H1 (cell line): ENCODE measurements at regions not wholly inside any gene's neighbourhood (a gene's known extent, or its start where the extent isn't known, plus 50 kb on each side); places are given as distances from the start of the nearest gene placed in this dataset.

Experiments
- CHD1 ChIP-seq: IDR thresholded peaks from 2 replicates; pipeline ENCODE4 v1.6.1; 2012; ENCODE audit warnings: low read depth, low read length, improper control_type of control experiment
- EGR1 ChIP-seq: IDR thresholded peaks from 2 replicates; pipeline ENCODE4 v1.6.1; 2011; ENCODE audit warnings: low read depth, low read length, borderline replicate concordance
- FOSL1 ChIP-seq: IDR thresholded peaks from 2 replicates; pipeline ENCODE4 v1.6.1; 2011; ENCODE audit warnings: mild to moderate bottlenecking, low read depth, low read length, moderate library complexity; ENCODE audit not compliant: insufficient read depth
- GABPA ChIP-seq: IDR thresholded peaks from 2 replicates; pipeline ENCODE4 v1.6.1; 2011; ENCODE audit warnings: mild to moderate bottlenecking, low read length, moderate library complexity, borderline replicate concordance; ENCODE audit not compliant: insufficient read depth
- GTF2F1 ChIP-seq: IDR thresholded peaks from 2 replicates; pipeline ENCODE4 v1.6.1; 2012; ENCODE audit warnings: low read depth, low read length, improper control_type of control experiment, borderline replicate concordance
- HDAC2 ChIP-seq, 2 experiments: fragments of 300-600 bp in 1 of 2; sonication (generic) in 1 of 2; IDR thresholded peaks; 2 replicates each; pipeline ENCODE4 v1.6.1; 2011 to 2012; ENCODE audit warnings: low read depth in 2 of 2, low read length in 2 of 2, mild to moderate bottlenecking in 2 of 2, moderate library complexity in 2 of 2, borderline replicate concordance in 1 of 2, inconsistent platforms in 1 of 2
- KDM1A ChIP-seq: fragments of 200-600, 300-600 bp; sonication (generic); IDR thresholded peaks from 2 replicates; pipeline ENCODE4 v1.7.1; 2016; ENCODE audit warnings: mild to moderate bottlenecking, low read length, borderline replicate concordance
- MAFK ChIP-seq: IDR thresholded peaks from 2 replicates; pipeline ENCODE4 v1.6.1; 2012; ENCODE audit warnings: low read depth, mild to moderate bottlenecking, improper control_type of control experiment, low read length
- POLR2A ChIP-seq, 2 experiments: IDR thresholded peaks; 1 replicate in 1 of 2; 2 replicates in 1 of 2; pipeline ENCODE4 v1.6.1; 2011; ENCODE audit warnings: low read depth in 2 of 2, low read length in 2 of 2, mild to moderate bottlenecking in 2 of 2; ENCODE audit errors: control extremely low read depth in 1 of 2
- POLR2AphosphoS5 ChIP-seq: IDR thresholded peaks from 2 replicates; pipeline ENCODE4 v1.6.1; 2011; ENCODE audit warnings: low read depth, low read length
- TF ChIP-seq, protein P1 (sequence below): fragments of 300-600 bp; sonication (generic); IDR thresholded peaks from 2 replicates; pipeline ENCODE4 v1.7.1; 2012; ENCODE audit warnings: low read length, moderate library complexity, mild to moderate bottlenecking, inconsistent platforms; ENCODE audit not compliant: insufficient replicate concordance
- TF ChIP-seq, protein P2 (sequence below): IDR thresholded peaks from 2 replicates; pipeline ENCODE4 v1.6.1; 2011; ENCODE audit warnings: low read depth, mild to moderate bottlenecking, low read length; ENCODE audit not compliant: insufficient read depth

GRCh38 chr12:42716491-42716891 is 126.9 kb upstream of the PRICKLE1 start (continued):
- TF ChIP-seq, protein P1, sequence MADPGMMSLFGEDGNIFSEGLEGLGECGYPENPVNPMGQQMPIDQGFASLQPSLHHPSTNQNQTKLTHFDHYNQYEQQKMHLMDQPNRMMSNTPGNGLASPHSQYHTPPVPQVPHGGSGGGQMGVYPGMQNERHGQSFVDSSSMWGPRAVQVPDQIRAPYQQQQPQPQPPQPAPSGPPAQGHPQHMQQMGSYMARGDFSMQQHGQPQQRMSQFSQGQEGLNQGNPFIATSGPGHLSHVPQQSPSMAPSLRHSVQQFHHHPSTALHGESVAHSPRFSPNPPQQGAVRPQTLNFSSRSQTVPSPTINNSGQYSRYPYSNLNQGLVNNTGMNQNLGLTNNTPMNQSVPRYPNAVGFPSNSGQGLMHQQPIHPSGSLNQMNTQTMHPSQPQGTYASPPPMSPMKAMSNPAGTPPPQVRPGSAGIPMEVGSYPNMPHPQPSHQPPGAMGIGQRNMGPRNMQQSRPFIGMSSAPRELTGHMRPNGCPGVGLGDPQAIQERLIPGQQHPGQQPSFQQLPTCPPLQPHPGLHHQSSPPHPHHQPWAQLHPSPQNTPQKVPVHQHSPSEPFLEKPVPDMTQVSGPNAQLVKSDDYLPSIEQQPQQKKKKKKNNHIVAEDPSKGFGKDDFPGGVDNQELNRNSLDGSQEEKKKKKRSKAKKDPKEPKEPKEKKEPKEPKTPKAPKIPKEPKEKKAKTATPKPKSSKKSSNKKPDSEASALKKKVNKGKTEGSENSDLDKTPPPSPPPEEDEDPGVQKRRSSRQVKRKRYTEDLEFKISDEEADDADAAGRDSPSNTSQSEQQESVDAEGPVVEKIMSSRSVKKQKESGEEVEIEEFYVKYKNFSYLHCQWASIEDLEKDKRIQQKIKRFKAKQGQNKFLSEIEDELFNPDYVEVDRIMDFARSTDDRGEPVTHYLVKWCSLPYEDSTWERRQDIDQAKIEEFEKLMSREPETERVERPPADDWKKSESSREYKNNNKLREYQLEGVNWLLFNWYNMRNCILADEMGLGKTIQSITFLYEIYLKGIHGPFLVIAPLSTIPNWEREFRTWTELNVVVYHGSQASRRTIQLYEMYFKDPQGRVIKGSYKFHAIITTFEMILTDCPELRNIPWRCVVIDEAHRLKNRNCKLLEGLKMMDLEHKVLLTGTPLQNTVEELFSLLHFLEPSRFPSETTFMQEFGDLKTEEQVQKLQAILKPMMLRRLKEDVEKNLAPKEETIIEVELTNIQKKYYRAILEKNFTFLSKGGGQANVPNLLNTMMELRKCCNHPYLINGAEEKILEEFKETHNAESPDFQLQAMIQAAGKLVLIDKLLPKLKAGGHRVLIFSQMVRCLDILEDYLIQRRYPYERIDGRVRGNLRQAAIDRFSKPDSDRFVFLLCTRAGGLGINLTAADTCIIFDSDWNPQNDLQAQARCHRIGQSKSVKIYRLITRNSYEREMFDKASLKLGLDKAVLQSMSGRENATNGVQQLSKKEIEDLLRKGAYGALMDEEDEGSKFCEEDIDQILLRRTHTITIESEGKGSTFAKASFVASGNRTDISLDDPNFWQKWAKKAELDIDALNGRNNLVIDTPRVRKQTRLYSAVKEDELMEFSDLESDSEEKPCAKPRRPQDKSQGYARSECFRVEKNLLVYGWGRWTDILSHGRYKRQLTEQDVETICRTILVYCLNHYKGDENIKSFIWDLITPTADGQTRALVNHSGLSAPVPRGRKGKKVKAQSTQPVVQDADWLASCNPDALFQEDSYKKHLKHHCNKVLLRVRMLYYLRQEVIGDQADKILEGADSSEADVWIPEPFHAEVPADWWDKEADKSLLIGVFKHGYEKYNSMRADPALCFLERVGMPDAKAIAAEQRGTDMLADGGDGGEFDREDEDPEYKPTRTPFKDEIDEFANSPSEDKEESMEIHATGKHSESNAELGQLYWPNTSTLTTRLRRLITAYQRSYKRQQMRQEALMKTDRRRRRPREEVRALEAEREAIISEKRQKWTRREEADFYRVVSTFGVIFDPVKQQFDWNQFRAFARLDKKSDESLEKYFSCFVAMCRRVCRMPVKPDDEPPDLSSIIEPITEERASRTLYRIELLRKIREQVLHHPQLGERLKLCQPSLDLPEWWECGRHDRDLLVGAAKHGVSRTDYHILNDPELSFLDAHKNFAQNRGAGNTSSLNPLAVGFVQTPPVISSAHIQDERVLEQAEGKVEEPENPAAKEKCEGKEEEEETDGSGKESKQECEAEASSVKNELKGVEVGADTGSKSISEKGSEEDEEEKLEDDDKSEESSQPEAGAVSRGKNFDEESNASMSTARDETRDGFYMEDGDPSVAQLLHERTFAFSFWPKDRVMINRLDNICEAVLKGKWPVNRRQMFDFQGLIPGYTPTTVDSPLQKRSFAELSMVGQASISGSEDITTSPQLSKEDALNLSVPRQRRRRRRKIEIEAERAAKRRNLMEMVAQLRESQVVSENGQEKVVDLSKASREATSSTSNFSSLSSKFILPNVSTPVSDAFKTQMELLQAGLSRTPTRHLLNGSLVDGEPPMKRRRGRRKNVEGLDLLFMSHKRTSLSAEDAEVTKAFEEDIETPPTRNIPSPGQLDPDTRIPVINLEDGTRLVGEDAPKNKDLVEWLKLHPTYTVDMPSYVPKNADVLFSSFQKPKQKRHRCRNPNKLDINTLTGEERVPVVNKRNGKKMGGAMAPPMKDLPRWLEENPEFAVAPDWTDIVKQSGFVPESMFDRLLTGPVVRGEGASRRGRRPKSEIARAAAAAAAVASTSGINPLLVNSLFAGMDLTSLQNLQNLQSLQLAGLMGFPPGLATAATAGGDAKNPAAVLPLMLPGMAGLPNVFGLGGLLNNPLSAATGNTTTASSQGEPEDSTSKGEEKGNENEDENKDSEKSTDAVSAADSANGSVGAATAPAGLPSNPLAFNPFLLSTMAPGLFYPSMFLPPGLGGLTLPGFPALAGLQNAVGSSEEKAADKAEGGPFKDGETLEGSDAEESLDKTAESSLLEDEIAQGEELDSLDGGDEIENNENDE, result no peak
- TF ChIP-seq KDM1A (no peak), CHD1 (no peak), MAFK (no peak), HDAC2 (IDR thresholded peaks at IDR 0.05; ENCODE audit: borderline replicate concordance in 1 of 2, low read depth in 2 of 2, low read length in 2 of 2) (no peak), EGR1 (no peak), GABPA (no peak), GTF2F1 (no peak), POLR2A (IDR thresholded peaks at IDR 0.05; ENCODE audit: control extremely low read depth in 1 of 2, low read depth in 2 of 2, low read length in 2 of 2) (no peak), FOSL1 (no peak), POLR2AphosphoS5 (no peak)
- TF ChIP-seq, protein P2, sequence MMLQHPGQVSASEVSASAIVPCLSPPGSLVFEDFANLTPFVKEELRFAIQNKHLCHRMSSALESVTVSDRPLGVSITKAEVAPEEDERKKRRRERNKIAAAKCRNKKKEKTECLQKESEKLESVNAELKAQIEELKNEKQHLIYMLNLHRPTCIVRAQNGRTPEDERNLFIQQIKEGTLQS, result no peak
